SK-N-SH (cell line): ENCODE measurements at regions not wholly inside any gene's neighbourhood (a gene's known extent, or its start where the extent isn't known, plus 50 kb on each side); places are given as distances from the start of the nearest gene placed in this dataset.

ENCODE experiments used
- CTCF ChIA-PET: fragments of 300-600, 350-600 bp; formaldehyde crosslinking; extraction: SDS; loops from one replicate; lab custom pipeline; 2021; lab: Yijun Ruan, JAX
- POLR2A ChIA-PET: fragments of 350-600 bp; sonication (Branson Sonifier 250); formaldehyde crosslinking; extraction: SDS; loops from one replicate; lab custom pipeline; 2020; ENCODE audit warnings: antibody characterized with exemption, inconsistent platforms; lab: Yijun Ruan, JAX
- DNase-seq: peaks from one replicate; pipeline ENCODE4 v3.0.0; 2012
- H2AFZ ChIP-seq: fragments of 200-600 bp; sonication (generic); 2 replicates; pipeline ENCODE4 v1.8.1; 2016; ENCODE audit warnings: antibody characterized with exemption, mild to moderate bottlenecking, low read depth
- H3F3A ChIP-seq: fragments of 200-600 bp; sonication (generic); replicated peaks from 2 replicates; pipeline ENCODE3; 2016; ENCODE audit warnings: antibody characterized with exemption, mild to moderate bottlenecking; ENCODE audit not compliant: insufficient read depth
- H3K27ac ChIP-seq, 2 experiments: fragments of 200-500 bp in 1 of 2; fragments of 200-600 bp in 1 of 2; sonication (Bioruptor generic) in 1 of 2; sonication (generic), shearing (Covaris generic) in 1 of 2; 2 replicates each; pipeline versions ENCODE4 v1.5.1 to v1.6.1; 2014 to 2016; ENCODE audit warnings: low read depth in 2 of 2, inconsistent platforms in 1 of 2, low read length in 1 of 2, mild to moderate bottlenecking in 1 of 2, mixed read lengths in 1 of 2
- H3K27me3 ChIP-seq: fragments of 200-600 bp; sonication (generic), shearing (Covaris generic); 2 replicates; pipeline ENCODE4 v1.6.1; 2016; ENCODE audit warnings: mixed run types; ENCODE audit not compliant: insufficient read depth
- H3K36me3 ChIP-seq, 2 experiments: fragments of 200-500 bp in 1 of 2; fragments of 200-600 bp in 1 of 2; sonication (Bioruptor generic) in 1 of 2; sonication (generic) in 1 of 2; replicated peaks in 1 of 2; 2 replicates each; pipeline versions ENCODE3 to v1.5.1; 2014 to 2016; ENCODE audit warnings: low read length in 1 of 2, mild to moderate bottlenecking in 1 of 2; ENCODE audit not compliant: insufficient read depth in 2 of 2, control insufficient read depth in 1 of 2
- H3K4me1 ChIP-seq, 2 experiments: fragments of 200-500 bp in 1 of 2; fragments of 200-600 bp in 1 of 2; sonication (Bioruptor generic) in 1 of 2; sonication (generic), shearing (Covaris generic) in 1 of 2; 2 replicates each; pipeline versions ENCODE4 v1.5.1 to v1.6.1; 2014 to 2016; ENCODE audit warnings: low read depth in 1 of 2, low read length in 1 of 2, mixed run types in 1 of 2; ENCODE audit not compliant: insufficient read depth in 2 of 2, control insufficient read depth in 1 of 2
- H3K4me2 ChIP-seq: fragments of 200-600 bp; sonication (generic), shearing (Covaris generic); 2 replicates; pipeline ENCODE4 v1.6.1; 2017; ENCODE audit warnings: mixed run types
- H3K4me3 ChIP-seq, 2 experiments: fragments of 200-500 bp in 1 of 2; fragments of 200-600 bp in 1 of 2; sonication (Bioruptor generic) in 1 of 2; sonication (generic), shearing (Covaris generic) in 1 of 2; 2 replicates each; pipeline versions ENCODE4 v1.5.1 to v1.8.1; 2014 to 2016; ENCODE audit warnings: low read depth in 2 of 2, inconsistent platforms in 1 of 2, low read length in 1 of 2, mild to moderate bottlenecking in 1 of 2, mixed read lengths in 1 of 2, moderate library complexity in 1 of 2
- H3K79me2 ChIP-seq: fragments of 200-600 bp; sonication (generic); 2 replicates; pipeline ENCODE4 v1.8.1; 2017; ENCODE audit warnings: mild to moderate bottlenecking; ENCODE audit not compliant: insufficient read depth
- H3K9ac ChIP-seq: fragments of 200-600 bp; sonication (generic); 2 replicates; pipeline ENCODE4 v1.6.1; 2017; ENCODE audit warnings: mixed run types
- H3K9me2 ChIP-seq: fragments of 200-600 bp; sonication (generic); 2 replicates; pipeline ENCODE4 v1.6.1; 2017; ENCODE audit warnings: mixed run types
- H3K9me3 ChIP-seq: fragments of 200-600 bp; sonication (generic); 2 replicates; pipeline ENCODE4 v1.6.1; 2017; ENCODE audit warnings: mixed run types, mild to moderate bottlenecking, moderate library complexity
- H4K20me1 ChIP-seq: fragments of 200-600 bp; sonication (generic); 2 replicates; pipeline ENCODE4 v1.6.1; 2017; ENCODE audit warnings: mild to moderate bottlenecking, mixed run types; ENCODE audit not compliant: insufficient read depth
- EP300 ChIP-seq, 2 experiments: IDR thresholded peaks; 2 replicates each; pipeline versions ENCODE4 v1.4.0 to v1.6.1; 2012; ENCODE audit warnings: borderline replicate concordance in 1 of 2, low read depth in 1 of 2, low read length in 1 of 2
- FOSL2 ChIP-seq: IDR thresholded peaks from 2 replicates; pipeline ENCODE4 v1.4.0; 2012; ENCODE audit warnings: low read depth, mild to moderate bottlenecking, moderate library complexity, borderline replicate concordance
- FOXJ3 ChIP-seq: sonication (generic); formaldehyde crosslinking; IDR thresholded peaks from 2 replicates; pipeline ENCODE4 v1.5.1; 2020; ENCODE audit warnings: mild to moderate bottlenecking, missing genetic modification reagents
- GATA2 ChIP-seq: sonication (generic); formaldehyde crosslinking; IDR thresholded peaks from 2 replicates; pipeline ENCODE4 v1.5.0; 2020; ENCODE audit warnings: mild to moderate bottlenecking, missing genetic modification reagents
- JUND ChIP-seq: IDR thresholded peaks from 2 replicates; pipeline ENCODE4 v1.4.0; 2012
- MEF2A ChIP-seq: IDR thresholded peaks from 2 replicates; pipeline ENCODE4 v1.4.0; 2012; ENCODE audit warnings: low read depth, borderline replicate concordance
- MXI1 ChIP-seq: IDR thresholded peaks from 2 replicates; pipeline ENCODE4 v1.6.1; 2012; ENCODE audit warnings: mild to moderate bottlenecking, low read depth, low read length, improper control_type of control experiment
- NFIC ChIP-seq: IDR thresholded peaks from 2 replicates; pipeline ENCODE4 v1.4.0; 2012; ENCODE audit warnings: borderline replicate concordance
- POLR2AphosphoS5 ChIP-seq: IDR thresholded peaks from 2 replicates; pipeline ENCODE4 v1.6.1; 2012; ENCODE audit warnings: low read depth, low read length
- RAD21 ChIP-seq: IDR thresholded peaks from 2 replicates; pipeline ENCODE4 v1.6.1; 2012; ENCODE audit warnings: mild to moderate bottlenecking, low read length
- RFX5 ChIP-seq: IDR thresholded peaks from 2 replicates; pipeline ENCODE4 v1.6.1; 2012; ENCODE audit warnings: mild to moderate bottlenecking, improper control_type of control experiment, low read length
- RXRA ChIP-seq: IDR thresholded peaks from 2 replicates; pipeline ENCODE4 v1.4.0; 2012; ENCODE audit warnings: low read depth, mild to moderate bottlenecking, borderline replicate concordance
- SIN3A ChIP-seq: IDR thresholded peaks from 2 replicates; pipeline ENCODE4 v1.6.1; 2012; ENCODE audit warnings: low read depth, mild to moderate bottlenecking, low read length, moderate library complexity, borderline replicate concordance
- SMC3 ChIP-seq: IDR thresholded peaks from 2 replicates; pipeline ENCODE4 v1.6.1; 2012; ENCODE audit warnings: low read depth, low read length, improper control_type of control experiment
- TAF1 ChIP-seq: IDR thresholded peaks from 2 replicates; pipeline ENCODE4 v1.6.1; 2012; ENCODE audit warnings: low read depth, mild to moderate bottlenecking, low read length, moderate library complexity, borderline replicate concordance
- TCF12 ChIP-seq: IDR thresholded peaks from 2 replicates; pipeline ENCODE4 v1.4.0; 2012
- TEAD4 ChIP-seq: IDR thresholded peaks from 2 replicates; pipeline ENCODE4 v1.4.0; 2012; ENCODE audit warnings: mild to moderate bottlenecking, borderline replicate concordance; ENCODE audit not compliant: insufficient read depth
- YY1 ChIP-seq: IDR thresholded peaks from 2 replicates; pipeline ENCODE4 v1.4.0; 2012; ENCODE audit warnings: low read depth, mild to moderate bottlenecking
- WGBS: methylation state at CpG from one replicate; pipeline ENCODE4 v1.1.6; 2017; ENCODE audit warnings: low lambda C conversion rate; 5-methylcytosine and 5-hydroxymethylcytosine counted together
- TF ChIP-seq, protein P1 (sequence below): IDR thresholded peaks from 2 replicates; pipeline ENCODE4 v1.4.0; 2012; ENCODE audit warnings: low read depth, borderline replicate concordance
- TF ChIP-seq, protein P2 (sequence below): IDR thresholded peaks from 2 replicates; pipeline ENCODE4 v1.4.0; 2012; ENCODE audit warnings: low read depth, borderline replicate concordance
- TF ChIP-seq, protein P3 (sequence below): fragments of 150-350 bp; IDR thresholded peaks from 2 replicates; pipeline ENCODE4 v1.6.1; 2017; ENCODE audit warnings: antibody characterized with exemption, low read length, low read depth, borderline replicate concordance
- TF ChIP-seq, protein P4 (sequence below): fragments of 200-600 bp; sonication (generic); IDR thresholded peaks from 2 replicates; pipeline ENCODE4 v1.6.1; 2017; ENCODE audit warnings: antibody characterized with exemption, mild to moderate bottlenecking, moderate library complexity
- TF ChIP-seq, protein P5 (sequence below): IDR thresholded peaks from 2 replicates; pipeline ENCODE4 v1.4.0; 2012; ENCODE audit warnings: low read depth
- TF ChIP-seq, protein P6 (sequence below): IDR thresholded peaks from 2 replicates; pipeline ENCODE4; 2012

DNA sequence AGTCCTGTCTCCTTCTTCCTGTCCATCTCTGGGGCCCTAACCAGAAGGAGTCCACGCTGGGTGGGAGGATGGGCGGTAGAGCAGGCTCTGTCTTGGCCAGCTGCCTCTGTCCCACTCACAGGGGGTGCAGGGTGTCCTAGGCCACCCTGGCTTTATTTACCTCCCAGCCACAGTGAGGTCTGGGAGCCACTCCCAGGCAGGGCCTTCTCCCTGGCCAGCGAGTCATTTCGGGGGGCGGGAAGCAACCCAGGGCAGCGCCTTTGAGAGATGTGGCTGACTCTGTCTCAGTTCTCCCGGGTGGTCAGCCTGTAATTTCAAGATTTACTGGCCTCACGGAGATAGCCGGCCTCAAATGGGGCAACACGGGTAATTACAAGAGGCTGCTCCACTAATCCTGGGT, 67.4 kb upstream of the PTCH1 start (continued):
- TF ChIP-seq, protein P1, sequence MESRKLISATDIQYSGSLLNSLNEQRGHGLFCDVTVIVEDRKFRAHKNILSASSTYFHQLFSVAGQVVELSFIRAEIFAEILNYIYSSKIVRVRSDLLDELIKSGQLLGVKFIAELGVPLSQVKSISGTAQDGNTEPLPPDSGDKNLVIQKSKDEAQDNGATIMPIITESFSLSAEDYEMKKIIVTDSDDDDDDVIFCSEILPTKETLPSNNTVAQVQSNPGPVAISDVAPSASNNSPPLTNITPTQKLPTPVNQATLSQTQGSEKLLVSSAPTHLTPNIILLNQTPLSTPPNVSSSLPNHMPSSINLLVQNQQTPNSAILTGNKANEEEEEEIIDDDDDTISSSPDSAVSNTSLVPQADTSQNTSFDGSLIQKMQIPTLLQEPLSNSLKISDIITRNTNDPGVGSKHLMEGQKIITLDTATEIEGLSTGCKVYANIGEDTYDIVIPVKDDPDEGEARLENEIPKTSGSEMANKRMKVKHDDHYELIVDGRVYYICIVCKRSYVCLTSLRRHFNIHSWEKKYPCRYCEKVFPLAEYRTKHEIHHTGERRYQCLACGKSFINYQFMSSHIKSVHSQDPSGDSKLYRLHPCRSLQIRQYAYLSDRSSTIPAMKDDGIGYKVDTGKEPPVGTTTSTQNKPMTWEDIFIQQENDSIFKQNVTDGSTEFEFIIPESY, result no peak
- no peak for TF ChIP-seq EP300 (IDR thresholded peaks at IDR 0.05; ENCODE audit: borderline replicate concordance in 1 of 2, low read depth in 1 of 2, low read length in 1 of 2)
- TF ChIP-seq JUND, result no peak
- TF ChIP-seq RFX5, result no peak
- no peak for TF ChIP-seq GATA2 (CRISPR knock-in tag)
- TF ChIP-seq YY1, result no peak

DNA sequence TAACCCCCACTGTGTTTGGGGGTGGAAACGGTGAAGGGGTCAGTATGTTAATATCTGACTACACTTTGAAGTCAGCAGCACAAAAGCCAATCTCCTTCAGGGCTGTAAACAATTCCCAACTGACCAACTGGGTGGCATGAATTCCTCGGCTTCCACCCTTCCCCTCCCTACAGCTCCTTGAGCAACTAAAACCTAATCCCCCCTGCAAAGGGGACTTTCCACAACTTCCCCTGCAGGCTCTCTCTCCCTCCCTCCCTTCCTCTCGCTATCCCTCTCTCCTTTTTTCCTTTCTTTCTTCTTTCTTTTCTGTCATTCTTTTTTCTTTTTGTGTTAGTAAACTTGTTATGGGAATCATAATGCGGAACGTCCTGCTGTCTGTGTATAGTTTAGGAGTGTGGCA, 65.1 kb upstream of the PTCH1 start:
- Histone ChIP-seq H3K4me3 (no peak overlapping the region), H3K36me3 (no peaks in the 10 kb centered on the region), H3K9me2 (no peaks in the 10 kb centered on the region), H3K27me3 (no peaks in the 10 kb centered on the region), H3K27ac (peak overlapping the region in 1 of 2 experiments; percentile 97; a peak in 2 of 4 replicates), H3K9me3 (no peaks in the 10 kb centered on the region), H3K4me1 (peaks cover 0 to 17% of the 10 kb centered on the region in 2 experiments; a peak in 2 of 4 replicates), H3K79me2 (no peaks in the 10 kb centered on the region), H3F3A (no peaks in the 10 kb centered on the region), H2AFZ (no peak overlapping the region), H3K4me2 (no peak overlapping the region), H3K9ac (no peak overlapping the region), H4K20me1 (no peaks in the 10 kb centered on the region)
- TF ChIP-seq RFX5 (no peak), POLR2AphosphoS5 (no peak), FOSL2 (no peak), FOXJ3 (no peak), TCF12 (no peak), NFIC (no peak), MEF2A (no peak), SIN3A (no peak), RXRA (no peak), MXI1 (no peak), TEAD4 (no peak), RAD21 (no peak), SMC3 (no peak), TAF1 (no peak)
- TF ChIP-seq, protein P2, sequence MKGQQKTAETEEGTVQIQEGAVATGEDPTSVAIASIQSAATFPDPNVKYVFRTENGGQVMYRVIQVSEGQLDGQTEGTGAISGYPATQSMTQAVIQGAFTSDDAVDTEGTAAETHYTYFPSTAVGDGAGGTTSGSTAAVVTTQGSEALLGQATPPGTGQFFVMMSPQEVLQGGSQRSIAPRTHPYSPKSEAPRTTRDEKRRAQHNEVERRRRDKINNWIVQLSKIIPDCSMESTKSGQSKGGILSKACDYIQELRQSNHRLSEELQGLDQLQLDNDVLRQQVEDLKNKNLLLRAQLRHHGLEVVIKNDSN, result no peak
- TF ChIP-seq, protein P3, sequence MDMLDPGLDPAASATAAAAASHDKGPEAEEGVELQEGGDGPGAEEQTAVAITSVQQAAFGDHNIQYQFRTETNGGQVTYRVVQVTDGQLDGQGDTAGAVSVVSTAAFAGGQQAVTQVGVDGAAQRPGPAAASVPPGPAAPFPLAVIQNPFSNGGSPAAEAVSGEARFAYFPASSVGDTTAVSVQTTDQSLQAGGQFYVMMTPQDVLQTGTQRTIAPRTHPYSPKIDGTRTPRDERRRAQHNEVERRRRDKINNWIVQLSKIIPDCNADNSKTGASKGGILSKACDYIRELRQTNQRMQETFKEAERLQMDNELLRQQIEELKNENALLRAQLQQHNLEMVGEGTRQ, result no peak
- TF ChIP-seq, protein P4, sequence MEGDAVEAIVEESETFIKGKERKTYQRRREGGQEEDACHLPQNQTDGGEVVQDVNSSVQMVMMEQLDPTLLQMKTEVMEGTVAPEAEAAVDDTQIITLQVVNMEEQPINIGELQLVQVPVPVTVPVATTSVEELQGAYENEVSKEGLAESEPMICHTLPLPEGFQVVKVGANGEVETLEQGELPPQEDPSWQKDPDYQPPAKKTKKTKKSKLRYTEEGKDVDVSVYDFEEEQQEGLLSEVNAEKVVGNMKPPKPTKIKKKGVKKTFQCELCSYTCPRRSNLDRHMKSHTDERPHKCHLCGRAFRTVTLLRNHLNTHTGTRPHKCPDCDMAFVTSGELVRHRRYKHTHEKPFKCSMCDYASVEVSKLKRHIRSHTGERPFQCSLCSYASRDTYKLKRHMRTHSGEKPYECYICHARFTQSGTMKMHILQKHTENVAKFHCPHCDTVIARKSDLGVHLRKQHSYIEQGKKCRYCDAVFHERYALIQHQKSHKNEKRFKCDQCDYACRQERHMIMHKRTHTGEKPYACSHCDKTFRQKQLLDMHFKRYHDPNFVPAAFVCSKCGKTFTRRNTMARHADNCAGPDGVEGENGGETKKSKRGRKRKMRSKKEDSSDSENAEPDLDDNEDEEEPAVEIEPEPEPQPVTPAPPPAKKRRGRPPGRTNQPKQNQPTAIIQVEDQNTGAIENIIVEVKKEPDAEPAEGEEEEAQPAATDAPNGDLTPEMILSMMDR, result no peak
- TF ChIP-seq, protein P5, sequence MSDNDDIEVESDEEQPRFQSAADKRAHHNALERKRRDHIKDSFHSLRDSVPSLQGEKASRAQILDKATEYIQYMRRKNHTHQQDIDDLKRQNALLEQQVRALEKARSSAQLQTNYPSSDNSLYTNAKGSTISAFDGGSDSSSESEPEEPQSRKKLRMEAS, result no peak
- TF ChIP-seq, protein P6, sequence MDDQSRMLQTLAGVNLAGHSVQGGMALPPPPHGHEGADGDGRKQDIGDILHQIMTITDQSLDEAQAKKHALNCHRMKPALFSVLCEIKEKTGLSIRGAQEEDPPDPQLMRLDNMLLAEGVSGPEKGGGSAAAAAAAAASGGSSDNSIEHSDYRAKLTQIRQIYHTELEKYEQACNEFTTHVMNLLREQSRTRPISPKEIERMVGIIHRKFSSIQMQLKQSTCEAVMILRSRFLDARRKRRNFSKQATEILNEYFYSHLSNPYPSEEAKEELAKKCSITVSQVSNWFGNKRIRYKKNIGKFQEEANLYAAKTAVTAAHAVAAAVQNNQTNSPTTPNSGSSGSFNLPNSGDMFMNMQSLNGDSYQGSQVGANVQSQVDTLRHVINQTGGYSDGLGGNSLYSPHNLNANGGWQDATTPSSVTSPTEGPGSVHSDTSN, result no peak
- CTCF ChIA-PET, result no interaction called here
- WGBS, result 66% methylated on average over 5 of the region's 5 CpGs
- no peak for DNase-seq
- POLR2A ChIA-PET, result no interaction called here
